IMR-90 (cell line): ENCODE measurements at regions not wholly inside any gene's neighbourhood (a gene's known extent, or its start where the extent isn't known, plus 50 kb on each side); places are given as distances from the start of the nearest gene placed in this dataset.

ENCODE experiments used
- BHLHE40 ChIP-seq: fragments of 150-350 bp; IDR thresholded peaks from 2 replicates; pipeline ENCODE4 v1.6.1; 2016; ENCODE audit warnings: mild to moderate bottlenecking, low read depth, low read length
- CEBPB ChIP-seq: IDR thresholded peaks from 2 replicates; pipeline ENCODE4 v1.6.1; 2012; ENCODE audit warnings: low read depth, low read length, improper control_type of control experiment
- CTCF ChIP-seq: conservative IDR thresholded peaks from 2 replicates; pipeline ENCODE4 v1.5.1; 2012; ENCODE audit warnings: mild to moderate bottlenecking, low read depth, low read length, improper control_type of control experiment
- FOS ChIP-seq: fragments of 150-350 bp; IDR thresholded peaks from 2 replicates; pipeline ENCODE4 v1.6.1; 2016; ENCODE audit warnings: low read depth, low read length
- MAZ ChIP-seq: IDR thresholded peaks from 2 replicates; pipeline ENCODE4 v1.6.1; 2012; ENCODE audit warnings: low read depth, mild to moderate bottlenecking, low read length, improper control_type of control experiment, moderate library complexity, borderline replicate concordance
- POLR2A ChIP-seq: IDR thresholded peaks from 2 replicates; pipeline ENCODE4 v1.6.1; 2012; ENCODE audit warnings: mild to moderate bottlenecking, low read depth, low read length
- RAD21 ChIP-seq: IDR thresholded peaks from 2 replicates; pipeline ENCODE4 v1.6.1; 2012; ENCODE audit warnings: low read length, improper control_type of control experiment
- RFX5 ChIP-seq: IDR thresholded peaks from 2 replicates; pipeline ENCODE4 v1.8.0; 2012; ENCODE audit warnings: low read depth, mild to moderate bottlenecking, low read length, moderate library complexity

- no peak for TF ChIP-seq CTCF
- TF ChIP-seq RFX5: no peak
- no peak for TF ChIP-seq CEBPB
- no peak for TF ChIP-seq BHLHE40
- TF ChIP-seq MAZ: no peak
- no peak for TF ChIP-seq FOS
- no peak for TF ChIP-seq POLR2A
- no peak for TF ChIP-seq RAD21
These were observed 72.3 kb upstream of the NCOA3 start for GRCh38 chr20:47429409-47429808.
